ENCODE measurements at regions not wholly inside any gene's neighbourhood (a gene's known extent, or its start where the extent isn't known, plus 50 kb on each side); places are given as distances from the start of the nearest gene placed in this dataset.

- Histone ChIP-seq H3K27ac (ENCODE audit: low read depth, low read length) (no peak overlapping the region), H3K4me1 (ENCODE audit: control insufficient read depth, insufficient read depth, low read length, unreplicated experiment) (no peaks in the 10 kb centered on the region), H3K4me3 (ENCODE audit: low read depth, low read length) (no peak overlapping the region), H3K79me2 (ENCODE audit: control insufficient read depth, insufficient read depth, low read length, unreplicated experiment) (no peaks in the 10 kb centered on the region), H3K36me3 (ENCODE audit: insufficient read depth, low read length) (no peaks in the 10 kb centered on the region), H2AFZ (ENCODE audit: low read length, unreplicated experiment) (no peak overlapping the region), H3K27me3 (ENCODE audit: insufficient read depth, low read length) (no peaks in the 10 kb centered on the region)
Measured at GRCh38 chr10:10126218-10126617, 891.5 kb upstream of the CELF2 start.

GRCh38 chr10:10128387-10128786, 889.3 kb upstream of the CELF2 start:
- no peaks in the 10 kb centered on the region for H3K27me3 ChIP-seq (ENCODE audit: insufficient read depth, low read length)
- H3K27ac ChIP-seq (ENCODE audit: low read depth, low read length): no peak overlapping the region
- no peaks in the 10 kb centered on the region for H3K4me1 ChIP-seq (ENCODE audit: control insufficient read depth, insufficient read depth, low read length, unreplicated experiment)
- no peak overlapping the region for H3K4me3 ChIP-seq (ENCODE audit: low read depth, low read length)
- no peak overlapping the region for H2AFZ ChIP-seq (ENCODE audit: low read length, unreplicated experiment)
- no peaks in the 10 kb centered on the region for H3K79me2 ChIP-seq (ENCODE audit: control insufficient read depth, insufficient read depth, low read length, unreplicated experiment)
- H3K36me3 ChIP-seq (ENCODE audit: insufficient read depth, low read length): no peaks in the 10 kb centered on the region

GRCh38 chr10:10130686-10131085, 887.0 kb upstream of the CELF2 start:
- H3K27ac ChIP-seq (ENCODE audit: low read depth, low read length): no peak overlapping the region
- no peaks in the 10 kb centered on the region for H3K79me2 ChIP-seq (ENCODE audit: control insufficient read depth, insufficient read depth, low read length, unreplicated experiment)
- no peaks in the 10 kb centered on the region for H3K36me3 ChIP-seq (ENCODE audit: insufficient read depth, low read length)
- peaks cover 6% of the 10 kb centered on the region for H3K4me1 ChIP-seq (ENCODE audit: control insufficient read depth, insufficient read depth, low read length, unreplicated experiment)
- no peak overlapping the region for H3K4me3 ChIP-seq (ENCODE audit: low read depth, low read length)
- H3K27me3 ChIP-seq (ENCODE audit: insufficient read depth, low read length): no peaks in the 10 kb centered on the region
- no peak overlapping the region for H2AFZ ChIP-seq (ENCODE audit: low read length, unreplicated experiment)

GRCh38 chr10:10132009-10132408, 885.7 kb upstream of the CELF2 start:
- no peak overlapping the region for H3K27ac ChIP-seq (ENCODE audit: low read depth, low read length)
- H2AFZ ChIP-seq (ENCODE audit: low read length, unreplicated experiment): no peak overlapping the region
- H3K27me3 ChIP-seq (ENCODE audit: insufficient read depth, low read length): no peaks in the 10 kb centered on the region
- no peak overlapping the region for H3K4me3 ChIP-seq (ENCODE audit: low read depth, low read length)
- H3K79me2 ChIP-seq (ENCODE audit: control insufficient read depth, insufficient read depth, low read length, unreplicated experiment): no peaks in the 10 kb centered on the region
- H3K36me3 ChIP-seq (ENCODE audit: insufficient read depth, low read length): no peaks in the 10 kb centered on the region
- peaks cover 6% of the 10 kb centered on the region for H3K4me1 ChIP-seq (ENCODE audit: control insufficient read depth, insufficient read depth, low read length, unreplicated experiment)

- Histone ChIP-seq H3K4me1 (ENCODE audit: control insufficient read depth, insufficient read depth, low read length, unreplicated experiment) (peaks cover 9% of the 10 kb centered on the region), H3K27me3 (ENCODE audit: insufficient read depth, low read length) (no peaks in the 10 kb centered on the region), H3K79me2 (ENCODE audit: control insufficient read depth, insufficient read depth, low read length, unreplicated experiment) (no peaks in the 10 kb centered on the region), H3K27ac (ENCODE audit: low read depth, low read length) (no peak overlapping the region), H2AFZ (ENCODE audit: low read length, unreplicated experiment) (no peak overlapping the region), H3K36me3 (ENCODE audit: insufficient read depth, low read length) (no peaks in the 10 kb centered on the region), H3K4me3 (ENCODE audit: low read depth, low read length) (no peak overlapping the region)
Measured at GRCh38 chr10:10133281-10133680, 884.4 kb upstream of the CELF2 start.

GRCh38 chr10:10138685-10139084, 879.0 kb upstream of the CELF2 start:
- Histone ChIP-seq H3K79me2 (ENCODE audit: control insufficient read depth, insufficient read depth, low read length, unreplicated experiment) (no peaks in the 10 kb centered on the region), H3K36me3 (ENCODE audit: insufficient read depth, low read length) (no peaks in the 10 kb centered on the region), H3K27ac (ENCODE audit: low read depth, low read length) (peak overlapping the region; percentile 51), H3K4me1 (ENCODE audit: control insufficient read depth, insufficient read depth, low read length, unreplicated experiment) (peaks cover 9% of the 10 kb centered on the region), H2AFZ (ENCODE audit: low read length, unreplicated experiment) (peak overlapping the region; percentile 99), H3K4me3 (ENCODE audit: low read depth, low read length) (peak overlapping the region; percentile 74), H3K27me3 (ENCODE audit: insufficient read depth, low read length) (no peaks in the 10 kb centered on the region)

GRCh38 chr10:10141782-10142382, 875.8 kb upstream of the CELF2 start:
- Histone ChIP-seq H3K4me1 (ENCODE audit: control insufficient read depth, insufficient read depth, low read length, unreplicated experiment) (peaks cover 4% of the 10 kb centered on the region), H3K27me3 (ENCODE audit: insufficient read depth, low read length) (no peaks in the 10 kb centered on the region), H2AFZ (ENCODE audit: low read length, unreplicated experiment) (no peak overlapping the region), H3K36me3 (ENCODE audit: insufficient read depth, low read length) (no peaks in the 10 kb centered on the region), H3K4me3 (ENCODE audit: low read depth, low read length) (no peak overlapping the region), H3K27ac (ENCODE audit: low read depth, low read length) (no peak overlapping the region), H3K79me2 (ENCODE audit: control insufficient read depth, insufficient read depth, low read length, unreplicated experiment) (no peaks in the 10 kb centered on the region)

GRCh38 chr10:10146604-10147003, 871.1 kb upstream of the CELF2 start:
- H3K27me3 ChIP-seq (ENCODE audit: insufficient read depth, low read length): no peaks in the 10 kb centered on the region
- no peaks in the 10 kb centered on the region for H3K79me2 ChIP-seq (ENCODE audit: control insufficient read depth, insufficient read depth, low read length, unreplicated experiment)
- no peak overlapping the region for H3K4me3 ChIP-seq (ENCODE audit: low read depth, low read length)
- H3K4me1 ChIP-seq (ENCODE audit: control insufficient read depth, insufficient read depth, low read length, unreplicated experiment): no peaks in the 10 kb centered on the region
- H3K27ac ChIP-seq (ENCODE audit: low read depth, low read length): no peak overlapping the region
- H2AFZ ChIP-seq (ENCODE audit: low read length, unreplicated experiment): no peak overlapping the region
- no peaks in the 10 kb centered on the region for H3K36me3 ChIP-seq (ENCODE audit: insufficient read depth, low read length)

- Histone ChIP-seq H3K27me3 (ENCODE audit: insufficient read depth, low read length) (no peaks in the 10 kb centered on the region), H3K27ac (ENCODE audit: low read depth, low read length) (no peak overlapping the region), H3K36me3 (ENCODE audit: insufficient read depth, low read length) (no peaks in the 10 kb centered on the region), H3K4me1 (ENCODE audit: control insufficient read depth, insufficient read depth, low read length, unreplicated experiment) (no peaks in the 10 kb centered on the region), H3K4me3 (ENCODE audit: low read depth, low read length) (no peak overlapping the region), H3K79me2 (ENCODE audit: control insufficient read depth, insufficient read depth, low read length, unreplicated experiment) (no peaks in the 10 kb centered on the region), H2AFZ (ENCODE audit: low read length, unreplicated experiment) (no peak overlapping the region)
Measured at GRCh38 chr10:10149899-10150298, 867.8 kb upstream of the CELF2 start.

GRCh38 chr10:10156917-10157600, 860.6 kb upstream of the CELF2 start:
- no peaks in the 10 kb centered on the region for H3K79me2 ChIP-seq (ENCODE audit: control insufficient read depth, insufficient read depth, low read length, unreplicated experiment)
- no peaks in the 10 kb centered on the region for H3K4me1 ChIP-seq (ENCODE audit: control insufficient read depth, insufficient read depth, low read length, unreplicated experiment)
- H3K27me3 ChIP-seq (ENCODE audit: insufficient read depth, low read length): no peaks in the 10 kb centered on the region
- no peak overlapping the region for H2AFZ ChIP-seq (ENCODE audit: low read length, unreplicated experiment)
- H3K27ac ChIP-seq (ENCODE audit: low read depth, low read length): no peak overlapping the region
- no peak overlapping the region for H3K4me3 ChIP-seq (ENCODE audit: low read depth, low read length)
- H3K36me3 ChIP-seq (ENCODE audit: insufficient read depth, low read length): no peaks in the 10 kb centered on the region

- Histone ChIP-seq H3K4me3 (ENCODE audit: low read depth, low read length) (no peak overlapping the region), H2AFZ (ENCODE audit: low read length, unreplicated experiment) (no peak overlapping the region), H3K36me3 (ENCODE audit: insufficient read depth, low read length) (no peaks in the 10 kb centered on the region), H3K27ac (ENCODE audit: low read depth, low read length) (no peak overlapping the region), H3K4me1 (ENCODE audit: control insufficient read depth, insufficient read depth, low read length, unreplicated experiment) (no peaks in the 10 kb centered on the region), H3K27me3 (ENCODE audit: insufficient read depth, low read length) (no peaks in the 10 kb centered on the region), H3K79me2 (ENCODE audit: control insufficient read depth, insufficient read depth, low read length, unreplicated experiment) (no peaks in the 10 kb centered on the region)
Measured at GRCh38 chr10:10160821-10161312, 856.8 kb upstream of the CELF2 start.
